HG02970 (cell line): ENCODE measurements at regions not wholly inside any gene's neighbourhood (a gene's known extent, or its start where the extent isn't known, plus 50 kb on each side); places are given as distances from the start of the nearest gene placed in this dataset.

Experiments used
- ATAC-seq: cut with Tn5 transposase; IDR thresholded peaks from one replicate; pipeline ENCODE4 v1.9.1; 2021; ENCODE audit warnings: mild to moderate bottlenecking, moderate library complexity, moderate number of reproducible peaks; ENCODE audit not compliant: unreplicated experiment, low FRiP score

DNA sequence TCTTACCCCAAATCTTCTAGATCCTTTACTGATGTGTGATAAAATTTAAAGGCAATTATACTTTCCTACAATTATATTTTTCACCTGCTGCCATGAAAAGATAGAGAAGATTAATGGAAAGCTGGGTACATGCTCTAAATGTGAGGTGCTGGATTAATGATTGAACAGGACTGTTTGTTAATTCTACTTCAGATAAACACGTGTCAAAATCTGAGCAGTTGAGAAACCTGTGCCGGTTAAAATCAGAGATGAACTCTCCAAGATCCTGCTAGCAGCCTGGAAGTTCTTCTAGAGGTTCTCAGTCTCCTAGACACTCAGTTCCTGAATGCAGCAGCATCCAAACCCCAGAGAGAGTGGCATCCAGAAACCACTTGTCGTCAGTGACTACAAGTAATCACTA is 69.2 kb downstream of the INHBA start:
- no peak for ATAC-seq

DNA sequence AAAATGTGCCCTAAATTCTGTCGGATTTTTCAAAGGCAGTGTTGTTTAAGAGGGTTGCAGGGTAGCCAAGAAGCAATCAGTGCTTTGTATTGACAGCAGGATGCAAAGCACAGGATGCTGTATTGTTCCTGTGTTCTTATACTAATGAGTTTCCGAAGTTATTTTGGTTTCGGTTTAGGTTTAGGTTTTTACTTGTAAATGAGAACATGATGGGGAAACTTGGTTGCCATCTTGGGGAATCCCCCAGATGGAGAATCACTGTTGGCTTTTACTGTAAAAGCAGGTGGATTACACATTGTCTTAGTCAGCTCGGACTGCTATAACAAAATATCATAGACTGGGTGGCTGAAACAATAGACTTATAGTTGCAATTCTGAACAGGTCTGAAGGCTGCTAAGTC is 72.1 kb downstream of the INHBA start:
- peak; percentile 53 for ATAC-seq

DNA sequence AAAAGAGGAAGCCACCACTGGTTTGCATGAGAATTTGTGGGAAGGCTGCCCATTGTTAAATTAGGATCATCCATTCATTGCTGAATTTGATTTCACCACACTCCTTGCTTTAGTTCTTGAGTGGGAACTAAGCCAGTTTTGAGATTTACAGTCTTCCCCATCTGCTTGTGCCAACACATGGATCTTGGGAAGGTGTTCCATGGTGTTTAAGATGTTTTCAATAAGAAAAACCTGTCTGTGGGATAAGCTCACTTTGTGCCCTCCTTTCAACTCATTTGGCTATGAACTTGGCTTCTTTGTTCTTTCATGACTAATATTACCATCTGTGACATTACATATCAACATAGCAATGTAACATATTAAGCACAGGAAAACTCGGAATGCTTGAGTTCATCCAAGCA is 73.2 kb downstream of the INHBA start:
- ATAC-seq, result no peak

DNA sequence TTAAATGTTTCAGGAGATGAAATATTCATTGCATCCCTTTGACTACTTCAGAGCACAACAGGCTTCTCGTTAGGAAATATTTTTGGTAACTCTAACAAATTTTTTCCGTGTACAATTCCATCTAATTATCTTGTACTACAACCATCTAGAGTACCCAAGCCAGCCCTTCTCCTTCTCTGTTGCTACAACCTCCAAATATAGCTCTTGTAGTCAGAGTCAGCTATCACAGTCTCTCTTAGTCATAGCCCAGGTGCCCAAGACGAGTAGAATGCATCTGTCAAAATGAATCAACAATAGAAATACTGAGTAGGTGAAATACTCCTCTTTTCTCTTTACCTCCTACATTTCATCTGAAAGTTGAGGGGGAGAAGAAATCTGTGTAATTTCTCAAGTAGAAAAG is 74.0 kb downstream of the INHBA start:
- ATAC-seq, result no peak

DNA sequence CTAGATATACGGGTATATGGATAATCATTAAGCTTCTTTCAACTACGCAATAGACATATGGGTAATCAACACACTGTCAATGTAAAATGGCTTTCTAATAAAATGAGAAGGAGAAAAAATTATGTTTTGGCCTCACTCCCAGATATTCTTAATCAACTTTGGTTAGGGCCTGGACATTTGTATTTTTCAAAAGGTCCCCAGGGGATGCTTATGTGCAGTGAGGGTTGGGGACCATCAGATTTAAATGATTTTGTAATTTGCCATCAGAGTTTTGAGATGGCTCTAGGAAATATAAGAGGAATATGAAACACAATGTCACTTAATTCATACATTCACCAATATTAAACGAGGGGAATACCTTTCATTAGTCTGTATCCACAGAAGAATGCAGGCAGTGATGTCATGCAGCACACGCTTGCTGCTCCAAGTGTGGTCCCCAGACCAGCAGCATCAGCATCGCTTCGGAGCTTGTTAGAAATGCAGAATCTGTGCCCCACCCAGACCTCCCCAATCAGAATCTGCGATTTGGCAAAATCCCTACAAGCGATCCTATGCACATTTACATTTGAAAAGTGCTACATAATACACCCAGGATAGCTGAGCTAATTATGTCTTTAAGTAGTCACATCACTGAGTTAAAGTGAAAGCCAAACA is 75.1 kb downstream of the INHBA start:
- no peak for ATAC-seq

DNA sequence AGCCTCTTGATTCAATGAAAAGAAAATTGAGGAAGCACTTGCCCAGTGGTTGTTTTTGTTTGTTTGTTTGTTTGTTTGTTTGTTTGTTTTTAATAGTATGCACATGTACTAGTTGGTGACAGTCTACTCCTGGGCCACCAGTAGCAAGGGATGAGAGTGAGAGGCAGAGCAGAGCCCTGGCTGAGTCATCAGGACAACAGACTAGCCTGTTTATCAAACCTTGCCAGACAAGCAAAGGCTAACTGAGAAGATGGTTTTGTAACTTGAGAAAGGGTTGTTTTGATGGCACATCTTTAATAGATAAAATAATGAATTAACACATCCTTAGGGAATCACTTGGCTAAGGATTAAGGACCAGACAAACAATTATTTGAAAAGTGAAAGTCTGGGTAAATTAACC is 78.1 kb downstream of the INHBA start:
- ATAC-seq, result no peak

DNA sequence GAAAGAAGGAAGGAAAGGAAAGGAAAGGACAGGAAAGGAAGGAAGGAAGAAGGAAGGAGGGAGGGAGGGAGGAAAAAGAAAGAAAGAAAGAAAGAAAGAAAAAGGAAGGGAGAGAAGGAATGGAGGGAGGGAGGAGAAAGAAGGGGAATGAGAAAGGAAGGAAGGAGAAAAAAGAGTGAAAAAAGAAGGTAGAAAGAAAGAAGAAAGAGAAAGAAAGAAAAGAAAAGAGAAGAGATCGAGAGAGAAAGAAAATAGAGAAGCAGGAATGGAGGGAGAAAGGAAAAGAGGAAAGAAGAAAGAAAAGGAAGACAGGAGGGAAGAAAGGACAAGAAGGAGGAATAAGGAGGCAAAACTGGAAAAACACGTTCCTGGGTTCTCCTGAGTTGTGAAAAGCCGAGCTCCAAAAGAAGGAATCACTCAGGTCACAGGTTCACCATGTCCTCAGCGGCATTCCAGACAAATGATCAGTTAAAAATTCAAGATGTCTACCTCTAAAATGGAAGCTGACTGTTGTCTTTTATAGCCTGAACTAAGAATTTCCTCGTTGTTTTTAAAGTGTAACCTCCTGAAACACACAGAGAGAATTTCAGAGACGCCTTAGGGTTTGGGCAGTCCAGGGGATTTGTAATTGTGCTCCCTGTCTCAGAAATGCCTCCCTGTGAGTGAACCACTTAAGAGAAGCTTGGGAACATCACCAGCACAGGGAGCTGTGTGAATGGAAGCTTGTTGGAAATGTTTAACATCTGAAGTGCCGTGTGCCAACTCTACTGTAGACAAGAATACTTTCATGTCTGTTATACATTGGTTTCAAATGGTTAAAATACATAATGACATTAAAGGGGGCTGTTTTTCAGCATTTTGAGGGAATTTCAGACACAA is 80.7 kb downstream of the INHBA start:
- ATAC-seq, result no peak

DNA sequence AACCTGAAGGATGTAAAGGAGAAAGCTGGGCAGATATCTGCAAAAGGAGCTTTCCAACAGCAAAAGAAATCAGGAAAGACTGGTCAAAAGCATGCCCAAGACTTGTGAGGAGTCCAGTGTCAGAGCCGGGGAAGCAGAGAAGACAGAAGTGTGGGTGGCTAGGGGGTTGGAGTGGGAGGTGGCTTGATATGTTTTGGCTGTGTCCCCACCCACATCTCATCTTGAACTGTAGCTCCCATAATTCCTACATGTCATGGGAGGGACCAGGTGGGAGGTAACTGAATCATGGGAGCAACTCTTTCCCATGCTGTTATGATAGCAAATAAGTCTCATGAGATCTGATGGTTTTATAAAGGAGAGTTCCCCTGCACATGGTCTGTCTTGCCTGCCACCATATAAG is 84.9 kb downstream of the INHBA start:
- no peak for ATAC-seq

DNA sequence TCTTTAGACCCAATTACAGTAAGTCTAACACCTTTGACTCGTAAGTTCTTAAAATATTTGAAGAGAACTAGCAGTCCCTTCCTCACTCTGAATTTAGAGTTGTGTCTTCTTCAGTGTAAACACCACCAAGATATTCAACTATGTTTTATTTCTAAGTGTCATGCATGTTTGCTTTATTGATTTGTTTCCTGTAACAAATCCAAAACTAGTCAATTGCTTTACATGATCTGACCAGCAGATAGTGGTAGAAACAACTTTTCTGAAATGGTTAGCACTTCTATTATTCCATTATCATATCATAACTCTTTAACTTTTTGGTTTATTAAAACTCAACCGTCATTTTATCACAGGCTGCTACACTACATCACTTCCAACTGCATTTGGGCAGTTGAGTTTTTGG is 90.1 kb downstream of the INHBA start:
- no peak for ATAC-seq

DNA sequence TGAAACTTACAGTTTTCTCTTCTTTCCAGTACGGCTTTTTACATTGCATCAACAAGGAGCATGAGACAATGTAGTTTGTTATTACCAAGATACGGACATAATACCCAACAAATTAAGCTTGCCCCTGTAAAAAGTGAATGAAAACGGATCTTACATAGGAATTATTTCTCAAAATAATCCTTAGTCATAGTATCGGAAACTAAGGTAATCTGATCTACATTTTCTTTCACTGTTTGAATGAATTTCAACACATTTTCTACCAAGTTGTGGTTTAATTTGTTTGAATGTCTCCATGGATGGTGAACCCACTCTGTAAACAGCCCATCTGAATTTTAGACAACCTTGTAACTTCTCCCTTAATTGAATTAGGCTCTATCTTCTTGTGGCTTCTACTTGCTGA is 90.5 kb downstream of the INHBA start:
- ATAC-seq, result no peak

DNA sequence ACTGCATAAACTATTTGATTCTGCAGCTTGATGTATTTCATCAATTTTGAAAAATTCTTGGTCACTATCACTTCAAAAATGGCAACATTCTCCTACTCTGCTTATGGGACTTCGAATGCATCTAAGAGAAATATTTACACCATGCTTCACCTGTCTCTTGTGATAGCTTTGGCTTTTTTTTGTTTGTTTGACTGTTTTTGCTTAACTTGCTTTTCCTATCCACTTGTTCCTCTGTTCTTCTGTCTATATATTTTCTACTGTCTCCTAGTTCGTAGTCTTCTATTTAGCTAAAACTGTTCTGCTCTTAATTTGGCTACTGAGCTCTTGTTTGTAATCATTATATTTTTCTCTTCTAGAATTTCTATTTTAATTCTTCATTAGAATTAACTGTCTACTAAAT is 94.4 kb downstream of the INHBA start:
- ATAC-seq, result no peak

DNA sequence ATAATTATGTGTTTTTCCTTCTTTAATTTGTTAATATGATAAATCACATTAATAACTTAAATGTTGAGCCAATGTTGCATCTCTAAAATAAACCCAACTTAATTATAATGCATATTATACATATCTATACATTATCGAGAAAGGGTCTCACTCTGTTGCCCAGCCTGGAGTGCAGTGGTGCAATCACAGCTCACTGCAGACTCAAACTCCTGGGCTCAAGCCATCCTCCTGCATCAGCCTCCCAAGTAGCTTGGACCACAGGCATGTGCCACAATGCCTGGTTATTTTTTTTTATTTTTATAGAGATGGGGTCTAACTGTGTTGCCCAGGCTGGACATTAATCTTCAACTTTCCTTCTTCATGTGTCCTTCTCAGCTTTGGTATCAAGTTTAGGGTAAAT is 98.9 kb downstream of the INHBA start:
- no peak for ATAC-seq

DNA sequence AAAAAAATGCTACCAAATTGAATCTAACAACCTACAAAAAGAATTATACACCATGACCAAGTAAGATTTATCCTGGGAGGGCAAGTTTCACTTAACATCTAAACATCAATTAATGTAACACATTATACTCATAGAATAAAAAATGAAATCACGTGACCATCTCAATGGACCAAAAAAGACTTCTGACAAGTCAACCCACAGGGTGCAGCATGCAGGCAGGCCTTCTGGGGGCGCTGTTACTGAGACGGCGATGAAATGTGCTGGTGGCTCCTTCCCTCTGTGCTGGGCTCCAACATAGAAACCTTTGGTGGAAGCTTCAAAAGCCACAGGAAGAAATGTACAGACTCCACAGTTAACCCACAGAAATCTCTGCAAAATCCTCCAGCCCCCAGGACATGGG is 103.1 kb downstream of the INHBA start:
- ATAC-seq, result no peak

DNA sequence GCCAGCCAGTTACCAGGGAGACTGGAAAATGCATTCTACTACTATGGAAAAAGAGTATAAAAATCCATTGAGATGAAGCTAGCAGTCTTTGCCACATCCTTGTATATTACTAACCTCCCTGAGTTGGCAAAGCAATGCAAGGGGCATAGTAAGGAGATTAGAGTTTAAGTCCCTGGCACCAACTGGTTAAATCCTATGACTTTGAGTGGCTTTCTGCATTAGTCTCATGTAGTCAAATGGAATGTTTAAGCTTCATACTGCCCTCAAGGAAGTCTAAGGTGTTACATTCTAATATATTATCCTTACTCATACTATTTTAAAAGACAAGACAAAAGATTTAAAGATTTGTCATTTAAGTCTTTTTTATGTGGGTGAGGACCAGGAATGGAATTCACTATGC is 110.1 kb downstream of the INHBA start:
- no peak for ATAC-seq

DNA sequence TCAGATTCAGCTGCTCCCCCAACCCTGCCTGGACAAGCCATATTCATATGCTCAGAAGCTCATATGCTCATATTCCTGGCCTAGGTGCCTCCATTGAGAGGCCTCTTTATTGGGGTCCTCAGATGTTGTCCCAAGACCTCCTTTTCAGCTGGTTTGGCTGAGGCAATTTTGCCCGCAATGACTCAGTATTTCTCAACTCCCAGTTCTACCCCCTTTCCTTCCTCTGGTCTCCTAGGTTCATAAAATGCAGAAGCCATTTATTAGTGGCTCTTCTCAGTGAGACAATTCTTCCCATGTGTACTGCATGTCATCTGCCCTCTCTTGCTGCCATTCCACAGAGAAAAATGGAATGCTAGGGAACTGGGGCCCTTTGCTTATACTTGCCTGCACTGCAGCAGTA is 110.7 kb downstream of the INHBA start:
- no peak for ATAC-seq

DNA sequence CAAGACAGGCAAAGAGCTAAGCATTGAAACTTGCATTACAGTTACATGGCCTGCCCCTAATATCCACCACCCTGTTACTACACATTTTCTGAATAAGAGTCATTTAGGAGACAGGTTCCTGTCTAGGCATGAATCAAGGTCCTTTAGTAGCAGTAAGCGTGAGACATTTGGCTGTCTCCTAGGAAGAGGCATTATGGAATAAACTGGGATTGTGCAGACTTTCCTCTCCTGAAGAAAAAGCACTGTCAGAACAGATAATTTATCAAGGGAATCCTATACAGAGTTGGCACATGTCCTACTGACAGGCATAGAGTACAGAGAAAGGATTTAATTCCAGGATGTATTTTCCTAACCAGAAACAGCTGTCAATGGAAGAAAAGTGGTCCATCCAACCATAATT is 111.9 kb downstream of the INHBA start:
- no peak for ATAC-seq

DNA sequence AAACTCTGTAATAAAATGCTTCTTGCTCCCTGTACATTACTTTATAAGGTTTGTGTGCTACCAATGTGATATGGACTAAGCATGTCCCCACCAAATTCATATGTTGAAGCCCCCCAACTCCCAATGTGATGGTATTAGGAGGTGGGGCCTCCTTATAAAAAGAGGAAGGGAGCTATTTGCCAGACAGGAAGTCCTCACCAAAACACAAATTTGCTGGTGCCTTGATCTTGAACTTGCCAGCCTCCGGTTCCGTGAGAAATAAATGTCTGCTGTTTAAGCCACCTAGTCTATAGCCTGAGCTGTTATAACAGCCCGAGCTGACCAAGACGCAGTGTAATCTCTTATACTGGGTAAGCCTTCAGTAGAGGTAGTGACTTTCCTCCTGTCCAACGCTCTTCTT is 114.5 kb downstream of the INHBA start:
- no peak for ATAC-seq

DNA sequence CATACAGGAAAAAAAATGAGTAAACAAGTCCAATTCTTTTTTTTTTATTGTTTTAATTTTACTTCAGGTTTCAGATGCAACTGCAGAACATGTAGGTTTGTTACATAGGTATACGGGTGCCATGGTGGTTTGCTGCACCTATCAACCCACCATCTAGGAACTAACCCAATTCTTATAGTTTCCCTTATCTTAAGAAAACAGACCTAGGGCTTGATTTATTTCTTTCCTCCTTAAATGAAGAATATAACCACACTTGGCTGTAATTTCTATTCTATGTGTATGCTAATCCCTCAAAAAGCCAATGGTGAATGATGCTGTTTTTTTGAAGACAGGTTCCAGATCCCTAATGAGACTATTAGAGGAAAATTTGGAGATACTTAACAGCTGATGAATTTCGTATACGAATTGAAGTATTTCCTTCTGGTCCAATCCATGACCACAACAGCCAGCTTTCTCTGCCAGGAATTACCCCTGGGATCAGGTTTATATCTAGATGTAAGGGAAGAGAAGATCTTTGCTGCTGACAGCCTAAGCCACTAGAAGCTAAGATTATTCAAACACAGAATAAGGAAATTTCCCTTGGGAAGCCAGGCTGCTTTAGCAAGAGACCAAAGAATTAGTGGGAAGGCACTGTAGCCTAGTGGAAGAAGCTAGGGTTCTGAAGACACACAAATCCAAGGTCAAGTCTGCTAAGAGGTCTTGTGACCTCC is 115.8 kb downstream of the INHBA start:
- no peak for ATAC-seq

DNA sequence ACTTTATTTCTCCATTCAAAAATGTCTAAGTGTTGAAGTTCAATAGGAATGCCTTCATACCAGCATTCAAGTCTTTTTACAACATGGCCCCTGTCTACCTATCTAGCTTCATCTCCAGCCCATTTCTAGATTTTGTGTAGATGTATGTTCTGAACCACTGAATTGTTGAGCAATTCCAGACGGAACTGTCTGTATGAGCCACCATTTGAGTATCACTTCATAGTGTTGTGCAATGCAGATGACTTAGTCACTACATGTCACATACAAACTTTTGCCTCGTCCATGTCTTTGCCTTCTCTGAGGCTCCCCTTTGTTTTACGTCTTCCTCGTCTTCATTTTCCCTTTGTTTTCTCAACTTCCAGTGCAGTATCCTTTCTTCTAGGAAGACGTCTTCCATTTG is 118.1 kb downstream of the INHBA start:
- no peak for ATAC-seq

DNA sequence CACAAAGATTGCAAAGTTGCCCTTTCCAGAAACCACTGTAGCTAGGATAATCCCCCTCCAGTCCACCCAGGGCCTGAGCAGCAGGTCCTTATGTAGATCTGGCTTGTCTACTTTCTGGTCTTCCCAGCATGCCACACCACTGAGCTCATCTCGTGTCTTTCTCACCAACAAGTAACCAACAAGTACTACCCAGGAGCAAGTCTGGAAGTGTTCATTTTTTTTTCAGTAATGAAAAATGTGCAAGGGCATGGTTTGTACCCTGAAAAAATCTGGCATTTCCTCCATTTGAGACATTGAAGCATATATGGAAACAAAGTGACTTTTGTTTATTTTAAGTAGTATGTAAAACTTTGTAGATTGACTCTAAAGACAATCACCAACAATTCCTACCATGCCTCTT is 120.8 kb downstream of the INHBA start:
- ATAC-seq, result no peak

DNA sequence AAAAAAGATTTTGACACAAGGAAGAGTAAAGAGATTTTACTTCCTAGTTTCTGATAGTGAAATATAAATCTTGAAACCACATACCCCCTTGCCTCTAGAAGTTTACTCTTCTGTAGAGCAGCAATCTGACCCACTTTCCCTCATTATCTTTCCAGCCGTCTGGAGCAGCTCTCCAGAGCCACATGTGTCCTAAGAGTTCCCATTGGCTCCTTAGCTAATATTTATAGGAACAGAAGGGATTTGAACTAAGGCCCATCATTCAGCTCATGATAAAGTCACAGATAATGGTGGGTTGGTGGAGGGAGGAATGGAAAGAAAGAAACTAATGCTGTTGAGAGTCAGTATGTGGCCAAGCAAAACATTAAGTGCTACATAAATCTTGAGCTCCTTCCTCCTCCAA is 121.8 kb downstream of the INHBA start:
- ATAC-seq, result no peak
